ENCODE measurements at regions not wholly inside any gene's neighbourhood (a gene's known extent, or its start where the extent isn't known, plus 50 kb on each side); places are given as distances from the start of the nearest gene placed in this dataset.
A peak's percentile ranks its signal among the peaks of the same experiment; 100 is the strongest.

- TF ChIP-seq CTCF (IDR thresholded peaks at IDR 0.05), result peak in 4 of 6 experiments; percentile 26 to 51 (median 34)
- peak; percentile 78 to 85 for TF ChIP-seq POLR2AphosphoS5 (IDR thresholded peaks at IDR 0.05)
- peak in 3 of 4 donors; percentile 74 to 88 (median 86) for TF ChIP-seq POLR2A (IDR thresholded peaks at IDR 0.05)
- peak in 1 of 4 donors; percentile 31 for TF ChIP-seq EP300 (IDR thresholded peaks at IDR 0.05)
Measured at GRCh38 chr9:129460323-129461261, 160.3 kb downstream of the C9orf50 start.
